ENCODE measurements at regions not wholly inside any gene's neighbourhood (a gene's known extent, or its start where the extent isn't known, plus 50 kb on each side); places are given as distances from the start of the nearest gene placed in this dataset.
A peak's percentile ranks its signal among the peaks of the same experiment; 100 is the strongest.
"Not testable (repeated sequence)": the region's sequence is repeated elsewhere in the genome, so short reads cannot be mapped to it uniquely, and the experiment has no call there.

- H3K4me1 ChIP-seq, result no peaks in the 10 kb centered on the region
- intact Hi-C loops (cut with DNase I; ENCODE audit: low total_unique reads), result no loop called here
- TF ChIP-seq CTCF (IDR thresholded peaks at IDR 0.05) (no peak), POLR2AphosphoS5 (IDR thresholded peaks at IDR 0.05) (no peak), POLR2A (IDR thresholded peaks at IDR 0.05) (no peak)
- H3K36me3 ChIP-seq, result no peaks in the 10 kb centered on the region
- H3K4me3 ChIP-seq, result no peak overlapping the region
- DNase-seq (ENCODE audit: low spot score in 2 of 2), result no peak
- no peak overlapping the region for H3K27ac ChIP-seq
- no peaks in the 10 kb centered on the region for H3K9me3 ChIP-seq
- H3K27me3 ChIP-seq, result no peaks in the 10 kb centered on the region
Measured at GRCh38 chr6:74892091-74892490, 313.8 kb downstream of the COL12A1 start.

- Histone ChIP-seq H3K27ac (peak overlapping the region in 1 of 2 donors; percentile 16), H3K4me1 (no peaks in the 10 kb centered on the region), H3K4me3 (no peak overlapping the region), H3K27me3 (no peaks in the 10 kb centered on the region), H3K36me3 (no peaks in the 10 kb centered on the region), H3K9me3 (no peaks in the 10 kb centered on the region)
- no peak for DNase-seq (ENCODE audit: low spot score in 2 of 2)
- intact Hi-C loops (cut with DNase I; ENCODE audit: low total_unique reads), result no loop called here
- TF ChIP-seq CTCF (IDR thresholded peaks at IDR 0.05) (no peak), POLR2A (IDR thresholded peaks at IDR 0.05) (no peak), POLR2AphosphoS5 (IDR thresholded peaks at IDR 0.05) (peak in 1 of 3 donors; percentile 54)
Measured at GRCh38 chr6:74891349-74891831, 314.5 kb downstream of the COL12A1 start.

- Histone ChIP-seq H3K4me1 (no peaks in the 10 kb centered on the region), H3K36me3 (no peaks in the 10 kb centered on the region), H3K9me3 (no peaks in the 10 kb centered on the region), H3K27ac (no peak overlapping the region), H3K4me3 (no peak overlapping the region), H3K27me3 (no peaks in the 10 kb centered on the region)
- intact Hi-C loops (cut with DNase I; ENCODE audit: low total_unique reads), result no loop called here
- TF ChIP-seq POLR2AphosphoS5 (IDR thresholded peaks at IDR 0.05), result no peak
- no peak for DNase-seq (ENCODE audit: low spot score in 2 of 2)
Measured at GRCh38 chr6:74889635-74890034, 316.2 kb downstream of the COL12A1 start.

GRCh38 chr6:74888741-74889140, 317.1 kb downstream of the COL12A1 start:
- H3K27me3 ChIP-seq; intact Hi-C loops (cut with DNase I; ENCODE audit: low total_unique reads); H3K4me3 ChIP-seq; DNase-seq (ENCODE audit: low spot score in 2 of 2); H3K4me1 ChIP-seq; H3K36me3 ChIP-seq; H3K27ac ChIP-seq; H3K9me3 ChIP-seq: not testable (repeated sequence)

GRCh38 chr6:74879976-74880375, 325.9 kb downstream of the COL12A1 start:
- intact Hi-C loops (cut with DNase I; ENCODE audit: low total_unique reads), result no loop called here
- Histone ChIP-seq H3K27me3 (no peaks in the 10 kb centered on the region), H3K36me3 (no peaks in the 10 kb centered on the region), H3K4me1 (no peaks in the 10 kb centered on the region), H3K27ac (peak overlapping the region in 1 of 2 donors; percentile 58), H3K9me3 (no peaks in the 10 kb centered on the region), H3K4me3 (no peak overlapping the region)
- no peak for TF ChIP-seq CTCF (IDR thresholded peaks at IDR 0.05)
- TF ChIP-seq POLR2A (IDR thresholded peaks at IDR 0.05), result no peak
- no peak for DNase-seq (ENCODE audit: low spot score in 2 of 2)

- Histone ChIP-seq H3K4me3 (no peak overlapping the region), H3K27me3 (no peaks in the 10 kb centered on the region), H3K4me1 (no peaks in the 10 kb centered on the region), H3K9me3 (no peaks in the 10 kb centered on the region), H3K36me3 (no peaks in the 10 kb centered on the region), H3K27ac (peak overlapping the region in 1 of 2 donors; percentile 58)
- intact Hi-C loops (cut with DNase I; ENCODE audit: low total_unique reads), result no loop called here
- no peak for DNase-seq (ENCODE audit: low spot score in 2 of 2)
- no peak for TF ChIP-seq POLR2AphosphoS5 (IDR thresholded peaks at IDR 0.05)
- no peak for TF ChIP-seq CTCF (IDR thresholded peaks at IDR 0.05)
- no peak for TF ChIP-seq POLR2A (IDR thresholded peaks at IDR 0.05)
Measured at GRCh38 chr6:74879234-74879633, 326.6 kb downstream of the COL12A1 start.

Measured in breast epithelium (tissue), 4 donors.